HEK293 (cell line): ENCODE measurements at regions not wholly inside any gene's neighbourhood (a gene's known extent, or its start where the extent isn't known, plus 50 kb on each side); places are given as distances from the start of the nearest gene placed in this dataset.

ENCODE experiments used
- CTCF ChIA-PET: fragments of 350-600 bp; formaldehyde crosslinking; extraction: SDS; loops from one replicate; lab custom pipeline; 2021; ENCODE audit warnings: antibody characterized with exemption; lab: Yijun Ruan, JAX
- POLR2A ChIA-PET: fragments of 300-600 bp; formaldehyde crosslinking; extraction: SDS; loops from one replicate; lab custom pipeline; 2020; ENCODE audit warnings: antibody characterized with exemption, inconsistent platforms; lab: Yijun Ruan, JAX
- H3K27ac ChIP-seq: fragments of 200-500 bp; sonication (Bioruptor generic); 2 replicates; pipeline ENCODE4 v1.5.1; 2014; ENCODE audit warnings: low read depth, low read length, control low read depth, inconsistent platforms; ENCODE audit errors: extremely low read depth
- H3K36me3 ChIP-seq, 2 experiments: fragments of 200-500 bp in 1 of 2; sonication (Bioruptor generic) in 1 of 2; 1 replicate in 1 of 2; 2 replicates in 1 of 2; pipeline ENCODE4 v1.5.1; 2014 to 2017; ENCODE audit warnings: inconsistent platforms in 2 of 2, low read length in 2 of 2; ENCODE audit not compliant: control insufficient read depth in 2 of 2, insufficient read depth in 1 of 2
- H3K4me1 ChIP-seq: fragments of 200-500 bp; sonication (Bioruptor generic); 2 replicates; pipeline ENCODE4 v1.5.1; 2014; ENCODE audit warnings: mild to moderate bottlenecking, low read length, inconsistent platforms; ENCODE audit not compliant: control insufficient read depth, insufficient read depth
- H3K4me3 ChIP-seq: 2 replicates; pipeline ENCODE4 v1.5.1; 2011; ENCODE audit warnings: low read depth, mild to moderate bottlenecking, control low read depth, low read length, moderate library complexity
- H3K9me3 ChIP-seq: fragments of 200-500 bp; sonication (Bioruptor generic); 2 replicates; pipeline ENCODE4 v1.5.1; 2014; ENCODE audit warnings: low read depth, low read length, inconsistent platforms; ENCODE audit not compliant: control insufficient read depth, insufficient read depth
- GLIS1 ChIP-seq: fragments of 450-650 bp; formaldehyde crosslinking; IDR thresholded peaks from 2 replicates; pipeline ENCODE4 v1.5.1; 2016; ENCODE audit warnings: missing biosample characterization, missing genetic modification characterization
- ZBTB21 ChIP-seq: fragments of 450-650 bp; formaldehyde crosslinking; IDR thresholded peaks from 2 replicates; pipeline ENCODE4 v1.5.1; 2017; ENCODE audit warnings: missing biosample characterization, missing genetic modification characterization
- ZEB2 ChIP-seq: fragments of 450-650 bp; formaldehyde crosslinking; IDR thresholded peaks from 2 replicates; pipeline ENCODE4 v1.5.1; 2016; ENCODE audit warnings: missing biosample characterization, missing genetic modification characterization
- ZFP37 ChIP-seq: fragments of 450-650 bp; formaldehyde crosslinking; IDR thresholded peaks from 2 replicates; pipeline ENCODE4 v1.5.1; 2016; ENCODE audit warnings: missing biosample characterization, missing genetic modification characterization
- ZNF140 ChIP-seq: fragments of 450-650 bp; formaldehyde crosslinking; IDR thresholded peaks from 2 replicates; pipeline ENCODE4 v1.5.1; 2016; ENCODE audit warnings: missing biosample characterization, missing genetic modification characterization
- ZNF148 ChIP-seq: fragments of 450-650 bp; formaldehyde crosslinking; IDR thresholded peaks from 2 replicates; pipeline ENCODE4 v1.5.0; 2017; ENCODE audit warnings: missing biosample characterization, missing genetic modification characterization, borderline replicate concordance
- ZNF157 ChIP-seq: fragments of 450-650 bp; formaldehyde crosslinking; IDR thresholded peaks from 2 replicates; pipeline ENCODE4 v1.5.1; 2016; ENCODE audit warnings: missing biosample characterization, missing genetic modification characterization
- ZNF169 ChIP-seq: fragments of 450-650 bp; formaldehyde crosslinking; IDR thresholded peaks from 2 replicates; pipeline ENCODE4 v1.5.1; 2016; ENCODE audit warnings: missing biosample characterization, missing genetic modification characterization
- ZNF2 ChIP-seq: fragments of 450-650 bp; formaldehyde crosslinking; IDR thresholded peaks from 2 replicates; pipeline ENCODE4 v1.5.1; 2016; ENCODE audit warnings: missing biosample characterization, missing genetic modification characterization
- ZNF266 ChIP-seq: fragments of 450-650 bp; formaldehyde crosslinking; IDR thresholded peaks from 2 replicates; pipeline ENCODE4 v1.5.1; 2016; ENCODE audit warnings: missing biosample characterization, missing genetic modification characterization, low read depth
- ZNF341 ChIP-seq: fragments of 450-650 bp; formaldehyde crosslinking; IDR thresholded peaks from 2 replicates; pipeline ENCODE4; 2016; ENCODE audit warnings: low read depth, missing biosample characterization, missing genetic modification characterization
- ZNF433 ChIP-seq: fragments of 450-650 bp; formaldehyde crosslinking; IDR thresholded peaks from 2 replicates; pipeline ENCODE4 v1.5.1; 2016; ENCODE audit warnings: missing biosample characterization, missing genetic modification characterization, low read depth
- ZNF518A ChIP-seq: fragments of 450-650 bp; formaldehyde crosslinking; conservative IDR thresholded peaks from 2 replicates; pipeline ENCODE4 v1.5.1; 2016; ENCODE audit warnings: low read depth, missing biosample characterization, missing genetic modification characterization
- ZNF623 ChIP-seq: fragments of 450-650 bp; formaldehyde crosslinking; IDR thresholded peaks from 2 replicates; pipeline ENCODE4 v1.5.1; 2016; ENCODE audit warnings: missing biosample characterization, missing genetic modification characterization
- ZNF677 ChIP-seq: fragments of 450-650 bp; IDR thresholded peaks from 2 replicates; pipeline ENCODE4 v1.5.0; 2018; ENCODE audit warnings: missing biosample characterization, mild to moderate bottlenecking, missing genetic modification characterization, moderate library complexity
- ZNF76 ChIP-seq: fragments of 450-650 bp; formaldehyde crosslinking; IDR thresholded peaks from 2 replicates; pipeline ENCODE4; 2016; ENCODE audit warnings: low read depth, missing biosample characterization, missing genetic modification characterization, borderline replicate concordance
- ZXDB ChIP-seq: fragments of 450-650 bp; formaldehyde crosslinking; IDR thresholded peaks from 2 replicates; pipeline ENCODE4 v1.5.1; 2016; ENCODE audit warnings: missing biosample characterization, missing genetic modification characterization
- TF ChIP-seq, protein P1 (sequence below): fragments of 450-650 bp; formaldehyde crosslinking; IDR thresholded peaks from 2 replicates; pipeline ENCODE4 v1.5.1; 2016; ENCODE audit warnings: missing biosample characterization, missing genetic modification characterization

DNA sequence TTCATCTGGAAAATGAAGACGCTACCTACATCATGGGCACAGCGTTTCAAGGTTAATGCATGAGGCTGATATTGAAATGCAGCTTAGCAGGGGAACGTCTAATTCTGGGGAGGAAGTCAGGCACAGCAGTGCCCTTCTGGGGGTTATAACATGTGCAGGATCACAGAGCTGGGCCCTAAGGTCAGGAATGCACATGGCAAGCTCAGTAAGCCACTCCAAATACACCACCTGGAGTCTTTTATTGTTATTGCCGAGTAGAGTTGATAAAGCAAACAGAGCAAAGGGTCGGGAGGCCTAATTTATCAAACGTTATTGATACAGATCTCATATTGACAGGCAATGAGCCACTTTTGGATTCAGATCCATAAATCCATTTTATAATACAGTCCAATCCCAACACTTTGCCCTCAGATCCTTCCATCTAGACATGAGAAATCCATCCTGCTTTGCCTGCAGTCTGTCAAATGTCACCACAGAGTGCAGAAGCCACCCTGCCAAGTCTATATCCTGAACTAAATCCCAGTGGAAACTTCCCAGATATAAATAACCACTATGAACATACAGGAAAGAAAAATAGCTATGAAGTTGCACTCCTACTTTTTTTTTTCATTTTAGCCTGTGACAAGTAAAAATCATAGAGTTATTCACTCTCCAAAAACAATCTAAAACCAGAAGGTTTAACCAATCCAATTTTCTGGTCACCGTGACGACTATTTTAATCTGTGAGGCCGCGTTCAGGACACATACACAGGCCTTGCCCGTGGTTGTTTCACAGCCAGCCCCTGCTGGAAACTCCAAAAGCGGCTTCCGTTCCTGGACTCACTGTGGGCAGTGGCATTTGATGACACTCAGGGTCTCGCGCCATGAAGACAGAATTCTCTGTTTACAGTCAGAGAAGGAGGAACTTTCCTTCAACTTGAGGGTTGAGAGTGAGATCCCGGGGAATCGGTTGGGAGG lies 335.4 kb downstream of the DHX15 start:
- H3K27ac ChIP-seq = no peak overlapping the region
- no peak overlapping the region for H3K4me3 ChIP-seq
- no peaks in the 10 kb centered on the region for H3K4me1 ChIP-seq
- no peaks in the 10 kb centered on the region for H3K9me3 ChIP-seq
- H3K36me3 ChIP-seq = no peaks in the 10 kb centered on the region
- POLR2A ChIA-PET = no interaction called here
- TF ChIP-seq ZNF677 (tag by site-specific recombination) = no peak
- TF ChIP-seq ZXDB (tag by site-specific recombination) = no peak
- no peak for TF ChIP-seq ZNF76 (tag by site-specific recombination)
- TF ChIP-seq ZNF169 (tag by site-specific recombination) = no peak
- TF ChIP-seq ZNF518A = no peak
- TF ChIP-seq, protein P1, sequence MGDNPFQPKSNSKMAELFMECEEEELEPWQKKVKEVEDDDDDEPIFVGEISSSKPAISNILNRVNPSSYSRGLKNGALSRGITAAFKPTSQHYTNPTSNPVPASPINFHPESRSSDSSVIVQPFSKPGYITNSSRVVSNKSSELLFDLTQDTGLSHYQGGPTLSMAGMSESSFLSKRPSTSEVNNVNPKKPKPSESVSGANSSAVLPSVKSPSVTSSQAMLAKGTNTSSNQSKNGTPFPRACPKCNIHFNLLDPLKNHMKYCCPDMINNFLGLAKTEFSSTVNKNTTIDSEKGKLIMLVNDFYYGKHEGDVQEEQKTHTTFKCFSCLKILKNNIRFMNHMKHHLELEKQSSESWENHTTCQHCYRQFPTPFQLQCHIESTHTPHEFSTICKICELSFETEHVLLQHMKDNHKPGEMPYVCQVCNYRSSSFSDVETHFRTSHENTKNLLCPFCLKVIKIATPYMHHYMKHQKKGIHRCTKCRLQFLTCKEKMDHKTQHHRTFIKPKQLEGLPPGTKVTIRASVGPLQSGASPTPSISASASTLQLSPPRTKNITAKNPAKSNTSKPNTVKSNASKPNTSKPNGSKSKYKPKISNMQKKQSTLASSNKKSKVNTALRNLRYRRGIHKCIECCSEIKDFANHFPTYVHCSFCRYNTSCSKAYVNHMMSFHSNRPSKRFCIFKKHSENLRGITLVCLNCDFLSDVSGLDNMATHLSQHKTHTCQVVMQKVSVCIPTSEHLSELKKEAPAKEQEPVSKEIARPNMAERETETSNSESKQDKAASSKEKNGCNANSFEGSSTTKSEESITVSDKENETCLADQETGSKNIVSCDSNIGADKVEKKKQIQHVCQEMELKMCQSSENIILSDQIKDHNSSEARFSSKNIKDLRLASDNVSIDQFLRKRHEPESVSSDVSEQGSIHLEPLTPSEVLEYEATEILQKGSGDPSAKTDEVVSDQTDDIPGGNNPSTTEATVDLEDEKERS (tag by site-specific recombination) = no peak
- TF ChIP-seq ZNF157 = no peak
- CTCF ChIA-PET = no interaction called here

GRCh38 chr4:24245491-24245820 lies 338.9 kb downstream of the DHX15 start:
- Histone ChIP-seq H3K4me1 (no peaks in the 10 kb centered on the region), H3K4me3 (no peak overlapping the region), H3K27ac (no peak overlapping the region), H3K9me3 (no peaks in the 10 kb centered on the region), H3K36me3 (no peaks in the 10 kb centered on the region)
- ChIA-PET POLR2A (no interaction called here), CTCF (no interaction called here)
- TF ChIP-seq GLIS1 (peak; percentile 32; the same call in 1 of the 2 replicates), ZNF623 (tag by site-specific recombination) (no peak), ZFP37 (tag by site-specific recombination) (no peak), ZEB2 (tag by site-specific recombination) (no peak)

DNA sequence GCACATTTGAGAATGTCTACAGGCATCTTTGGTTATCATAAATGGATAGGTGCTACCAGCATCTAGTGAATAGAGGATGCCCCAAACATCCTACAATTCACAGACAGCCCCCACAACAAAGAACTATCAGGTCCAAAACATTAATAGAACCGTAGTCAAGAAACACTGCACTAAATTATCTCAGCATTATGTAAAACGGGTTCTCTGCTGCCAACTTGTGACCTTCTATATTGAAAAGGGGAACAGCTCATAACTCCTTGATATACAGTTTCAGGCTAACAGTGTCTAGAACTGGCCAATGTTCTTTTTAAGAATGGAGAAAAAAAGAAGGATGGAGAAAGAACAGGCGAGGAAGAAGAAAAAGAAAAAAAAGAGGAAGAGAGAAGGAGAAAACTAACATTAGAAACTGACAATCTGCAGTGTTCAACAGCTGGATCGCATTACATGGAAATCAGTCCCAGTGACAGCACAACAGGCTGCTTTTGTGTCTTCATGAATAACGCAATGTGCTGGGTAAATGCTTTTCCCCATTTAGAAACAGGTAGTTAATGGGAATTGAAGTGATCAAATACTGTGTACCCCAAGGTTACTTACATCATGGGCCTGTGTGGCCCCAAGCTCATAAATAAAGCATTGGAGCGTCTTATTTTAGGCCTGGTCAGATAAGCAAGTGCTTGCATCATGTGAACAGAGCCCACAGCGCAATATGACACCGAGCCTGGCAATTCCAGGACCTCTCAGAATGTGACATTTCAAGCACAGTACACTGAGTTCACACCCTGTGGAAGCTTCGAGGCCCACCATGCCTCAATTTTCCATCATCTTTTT lies 339.5 kb downstream of the DHX15 start:
- no peak overlapping the region for H3K4me3 ChIP-seq
- no peaks in the 10 kb centered on the region for H3K36me3 ChIP-seq
- no peak overlapping the region for H3K27ac ChIP-seq
- H3K9me3 ChIP-seq = no peaks in the 10 kb centered on the region
- POLR2A ChIA-PET = no interaction called here
- CTCF ChIA-PET = interaction anchor here (0.6 kb wide), 1 partner anchor 193 kb away, joined by 3 read pairs; no protein-coding TSS in a partner anchor
- H3K4me1 ChIP-seq = no peaks in the 10 kb centered on the region
- TF ChIP-seq ZNF2 (tag by site-specific recombination) (no peak), ZNF140 (tag by site-specific recombination) (no peak), ZBTB21 (tag by site-specific recombination) (no peak), ZNF341 (tag by site-specific recombination) (no peak), ZNF266 (tag by site-specific recombination) (no peak), ZNF148 (tag by site-specific recombination) (no peak), ZNF433 (no peak)
